Stimulated activated CD4-positive, alpha-beta T cell treated with anti-CD3 and anti-CD28 coated beads, TNF-alpha, amount 100 ng/mL, for 24 hours (primary cell): ENCODE measurements at regions not wholly inside any gene's neighbourhood (a gene's known extent, or its start where the extent isn't known, plus 50 kb on each side); places are given as distances from the start of the nearest gene placed in this dataset.
"Not testable (repeated sequence)": the region's sequence is repeated elsewhere in the genome, so short reads cannot be mapped to it uniquely, and the experiment has no call there.

ENCODE experiments used
- DNase-seq, 3 experiments: peaks; one replicate each; pipeline ENCODE4 v3.0.0-alpha.2; 2020; ENCODE audit warnings: low read depth in 3 of 3

- DNase-seq = no peak
These were observed 82.2 kb upstream of the RNU2-1 start for GRCh38 chr17:43315858-43316521.

GRCh38 chr17:43315369-43315768 is 81.6 kb upstream of the RNU2-1 start:
- no peak for DNase-seq

- DNase-seq = no peak
These were observed 80.8 kb upstream of the RNU2-1 start for GRCh38 chr17:43314611-43315011.

GRCh38 chr17:43312011-43312410 is 78.2 kb upstream of the RNU2-1 start:
- no peak for DNase-seq

GRCh38 chr17:43309505-43310332 is 75.9 kb upstream of the RNU2-1 start:
- DNase-seq = no peak

- no peak for DNase-seq
These were observed 75.2 kb upstream of the RNU2-1 start for GRCh38 chr17:43308999-43309398.

- DNase-seq = not testable (repeated sequence)
These were observed 71.0 kb upstream of the RNU2-1 start for GRCh38 chr17:43304792-43305191.

GRCh38 chr17:43303049-43303448 is 69.3 kb upstream of the RNU2-1 start:
- not testable (repeated sequence) for DNase-seq

- not testable (repeated sequence) for DNase-seq
These were observed 65.7 kb upstream of the RNU2-1 start for GRCh38 chr17:43299300-43300076.

GRCh38 chr17:43289670-43290069 is 55.9 kb upstream of the RNU2-1 start:
- not testable (repeated sequence) for DNase-seq

- not testable (repeated sequence) for DNase-seq
These were observed 49.8 kb upstream of the RNU2-1 start for GRCh38 chr17:43283606-43284005.
